Renal pelvis (tissue), 1 donor: ENCODE measurements at regions not wholly inside any gene's neighbourhood (a gene's known extent, or its start where the extent isn't known, plus 50 kb on each side); places are given as distances from the start of the nearest gene placed in this dataset.
A peak's percentile ranks its signal among the peaks of the same experiment; 100 is the strongest.
"Not testable (repeated sequence)": the region's sequence is repeated elsewhere in the genome, so short reads cannot be mapped to it uniquely, and the experiment has no call there.

Source experiments
- DNase-seq: peaks from one replicate; pipeline ENCODE4 v3.0.0-alpha.2; 2013

- DNase-seq = no peak
These were observed 119.4 kb upstream of the MIR17HG start for GRCh38 chr13:91228108-91228507.

- no peak for DNase-seq
These were observed 118.5 kb upstream of the MIR17HG start for GRCh38 chr13:91228940-91229339.

GRCh38 chr13:91232716-91233115, 114.8 kb upstream of the MIR17HG start:
- no peak for DNase-seq

GRCh38 chr13:91233291-91233690, 114.2 kb upstream of the MIR17HG start:
- DNase-seq = no peak

GRCh38 chr13:91236182-91236581, 111.3 kb upstream of the MIR17HG start:
- no peak for DNase-seq

GRCh38 chr13:91236921-91237320, 110.6 kb upstream of the MIR17HG start:
- DNase-seq = no peak

GRCh38 chr13:91238036-91238435, 109.5 kb upstream of the MIR17HG start:
- no peak for DNase-seq

- DNase-seq = no peak
These were observed 107.1 kb upstream of the MIR17HG start for GRCh38 chr13:91240341-91240740.

GRCh38 chr13:91241221-91241933, 106.1 kb upstream of the MIR17HG start:
- DNase-seq = no peak

- DNase-seq = no peak
These were observed 104.8 kb upstream of the MIR17HG start for GRCh38 chr13:91242652-91243051.

GRCh38 chr13:91245288-91245687, 102.2 kb upstream of the MIR17HG start:
- no peak for DNase-seq

GRCh38 chr13:91247768-91248167, 99.7 kb upstream of the MIR17HG start:
- peak; percentile 8 for DNase-seq

GRCh38 chr13:91248249-91248648, 99.2 kb upstream of the MIR17HG start:
- no peak for DNase-seq

GRCh38 chr13:91249370-91249769, 98.1 kb upstream of the MIR17HG start:
- DNase-seq = no peak

GRCh38 chr13:91249861-91250260, 97.6 kb upstream of the MIR17HG start:
- DNase-seq = no peak

- DNase-seq = not testable (repeated sequence)
These were observed 95.9 kb upstream of the MIR17HG start for GRCh38 chr13:91251573-91251972.

- no peak for DNase-seq
These were observed 83.0 kb upstream of the MIR17HG start for GRCh38 chr13:91264484-91264883.

- no peak for DNase-seq
These were observed 78.2 kb upstream of the MIR17HG start for GRCh38 chr13:91269237-91269636.

- no peak for DNase-seq
These were observed 77.5 kb upstream of the MIR17HG start for GRCh38 chr13:91270031-91270430.

- no peak for DNase-seq
These were observed 75.2 kb upstream of the MIR17HG start for GRCh38 chr13:91272235-91272777.

- no peak for DNase-seq
These were observed 73.8 kb upstream of the MIR17HG start for GRCh38 chr13:91273675-91274074.

- DNase-seq = no peak
These were observed 70.3 kb upstream of the MIR17HG start for GRCh38 chr13:91277013-91277676.

- DNase-seq = no peak
These were observed 69.2 kb upstream of the MIR17HG start for GRCh38 chr13:91278291-91278690.

- no peak for DNase-seq
These were observed 68.6 kb upstream of the MIR17HG start for GRCh38 chr13:91278888-91279287.
